T-helper 2 cell treated with Interferon-gamma antibody and Interleukin-4, amounts not matched to agents 5 μg/mL and 100 μg/mL, for 36 hours (primary cell): ENCODE measurements at regions not wholly inside any gene's neighbourhood (a gene's known extent, or its start where the extent isn't known, plus 50 kb on each side); places are given as distances from the start of the nearest gene placed in this dataset.

Source experiments
- DNase-seq: peaks from one replicate; pipeline ENCODE4 v3.0.0; 2021; ENCODE audit warnings: low spot score
- H3K27ac Mint-ChIP-seq: one replicate; pipeline ENCODE4 v1.8.0; 2021; ENCODE audit warnings: mild to moderate bottlenecking, mixed read lengths
- H3K27me3 Mint-ChIP-seq: one replicate; pipeline ENCODE4 v1.8.0; 2021; ENCODE audit warnings: low read depth, mixed read lengths
- H3K36me3 Mint-ChIP-seq: one replicate; pipeline ENCODE4 v1.8.0; 2021; ENCODE audit warnings: low read depth, mixed read lengths
- H3K4me1 Mint-ChIP-seq: one replicate; pipeline ENCODE4 v1.8.0; 2021; ENCODE audit warnings: low read depth, mixed read lengths
- H3K4me3 Mint-ChIP-seq: one replicate; pipeline ENCODE4 v1.8.0; 2022; ENCODE audit warnings: mild to moderate bottlenecking, moderate library complexity, mixed read lengths
- H3K9me3 Mint-ChIP-seq: one replicate; pipeline ENCODE4 v1.8.0; 2021; ENCODE audit warnings: mixed read lengths

DNA sequence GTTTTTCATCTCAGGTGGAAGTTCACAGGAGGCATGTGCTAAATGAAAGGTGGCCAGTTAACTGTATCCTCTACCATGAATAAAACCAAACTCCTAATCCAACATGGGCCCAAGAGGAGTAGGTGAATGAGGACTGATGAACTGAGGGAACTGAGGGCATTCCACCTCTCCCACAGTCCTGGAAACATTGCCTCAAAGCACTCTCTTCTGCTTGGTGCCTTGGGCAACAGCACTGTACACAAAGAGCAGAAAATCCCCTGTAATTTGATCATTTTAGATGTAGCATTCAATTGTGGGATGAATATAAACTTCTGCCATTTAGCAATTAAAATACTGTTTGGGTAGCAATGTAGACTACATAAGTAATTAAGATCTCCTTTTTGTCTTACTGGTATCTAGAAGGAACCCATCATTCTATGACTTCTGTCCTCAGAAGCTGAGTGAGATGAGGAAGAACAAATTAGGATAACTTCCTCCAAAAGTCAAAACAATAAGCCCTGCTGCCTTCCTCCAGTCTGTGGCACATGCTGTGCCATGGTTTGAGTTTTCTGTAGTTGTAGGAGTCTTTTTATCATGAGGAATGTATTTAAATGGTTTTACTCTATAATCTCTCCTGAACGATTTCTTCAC is 86.7 kb upstream of the ZEB2 start:
- Mint-ChIP-seq H3K27ac (no peak overlapping the region), H3K36me3 (no peaks in the 10 kb centered on the region), H3K4me3 (no peak overlapping the region), H3K27me3 (peaks cover 20% of the 10 kb centered on the region), H3K9me3 (no peaks in the 10 kb centered on the region), H3K4me1 (no peaks in the 10 kb centered on the region)
- DNase-seq: no peak

DNA sequence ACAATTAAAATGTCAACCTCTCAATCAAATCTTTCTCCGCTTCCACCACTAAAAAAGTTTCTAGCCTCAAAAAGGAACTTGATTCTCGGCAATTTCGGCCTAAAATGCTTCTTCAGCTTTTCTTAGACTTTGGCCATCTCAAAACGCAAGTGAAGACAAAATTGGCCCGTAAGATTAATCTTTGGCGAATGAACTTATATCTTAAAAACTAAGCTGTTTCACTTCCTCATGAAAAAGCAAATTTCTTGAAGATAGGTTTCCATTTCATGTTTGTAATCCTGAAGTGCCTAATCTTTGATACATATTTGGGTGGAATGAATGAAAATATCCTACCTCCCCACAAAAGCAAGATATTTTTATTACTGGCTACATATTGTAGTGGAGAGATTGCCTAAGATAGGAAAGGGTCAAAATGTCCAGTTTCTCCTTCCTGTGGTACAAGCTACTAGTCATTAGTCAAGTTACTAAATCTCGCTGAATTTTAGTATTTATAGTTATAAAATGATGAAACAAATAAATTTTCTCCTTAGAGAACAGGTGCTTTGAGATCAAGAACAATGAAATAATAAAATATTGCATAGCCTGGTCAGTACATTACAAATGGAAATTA is 85.4 kb upstream of the ZEB2 start:
- peaks cover 20% of the 10 kb centered on the region for H3K27me3 Mint-ChIP-seq

DNA sequence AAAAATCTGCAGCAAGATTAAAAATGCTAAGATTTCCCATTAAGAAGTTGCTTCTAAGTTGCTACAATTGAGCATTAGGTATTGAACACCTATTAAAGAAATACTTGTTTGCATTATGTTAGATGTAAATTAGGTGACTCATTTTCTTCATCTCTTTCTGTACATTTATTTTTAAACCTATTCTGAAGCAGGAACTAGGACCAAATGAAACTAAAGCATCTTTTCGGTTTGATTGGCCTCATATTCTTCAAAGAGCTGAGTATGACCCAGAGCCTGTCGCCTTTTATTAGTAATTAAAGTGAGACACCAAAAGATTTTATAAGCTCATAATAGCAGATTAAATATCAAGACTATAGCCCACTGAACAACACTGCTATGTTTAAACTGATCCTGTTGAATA is 83.4 kb upstream of the ZEB2 start:
- Mint-ChIP-seq H3K9me3 (no peaks in the 10 kb centered on the region), H3K4me3 (no peak overlapping the region), H3K4me1 (no peaks in the 10 kb centered on the region), H3K27ac (no peak overlapping the region), H3K36me3 (no peaks in the 10 kb centered on the region), H3K27me3 (peaks cover 24% of the 10 kb centered on the region)
- no peak for DNase-seq

More for the DNA sequence above, 85.4 kb upstream of the ZEB2 start:
- H3K4me1 Mint-ChIP-seq: no peaks in the 10 kb centered on the region
- no peak overlapping the region for H3K4me3 Mint-ChIP-seq
- no peak overlapping the region for H3K27ac Mint-ChIP-seq
- no peaks in the 10 kb centered on the region for H3K36me3 Mint-ChIP-seq
- H3K9me3 Mint-ChIP-seq: no peaks in the 10 kb centered on the region
- DNase-seq: no peak

DNA sequence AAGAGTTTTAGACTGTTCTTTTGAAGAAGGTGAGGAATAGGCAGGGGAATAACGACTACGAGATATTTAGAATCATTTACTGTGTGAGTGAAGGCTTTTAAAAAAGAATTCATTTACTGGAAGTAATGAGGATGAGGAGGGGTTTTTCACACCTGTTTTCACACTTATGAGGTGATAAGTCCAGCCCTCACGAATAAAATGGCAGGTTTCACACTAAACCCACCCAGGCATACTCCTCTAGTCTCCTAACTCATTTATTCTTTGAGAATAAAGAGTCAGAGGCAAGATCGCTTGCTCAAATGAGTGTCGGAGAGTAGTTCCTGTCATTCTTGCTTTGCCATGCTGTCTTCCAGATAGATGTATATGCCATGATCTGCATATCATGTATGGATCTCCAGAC is 79.0 kb upstream of the ZEB2 start:
- H3K4me3 Mint-ChIP-seq: no peak overlapping the region
- peaks cover 43% of the 10 kb centered on the region for H3K27me3 Mint-ChIP-seq
- no peaks in the 10 kb centered on the region for H3K36me3 Mint-ChIP-seq
- no peak for DNase-seq
- no peaks in the 10 kb centered on the region for H3K9me3 Mint-ChIP-seq
- peaks cover 3% of the 10 kb centered on the region for H3K4me1 Mint-ChIP-seq
- H3K27ac Mint-ChIP-seq: no peak overlapping the region

DNA sequence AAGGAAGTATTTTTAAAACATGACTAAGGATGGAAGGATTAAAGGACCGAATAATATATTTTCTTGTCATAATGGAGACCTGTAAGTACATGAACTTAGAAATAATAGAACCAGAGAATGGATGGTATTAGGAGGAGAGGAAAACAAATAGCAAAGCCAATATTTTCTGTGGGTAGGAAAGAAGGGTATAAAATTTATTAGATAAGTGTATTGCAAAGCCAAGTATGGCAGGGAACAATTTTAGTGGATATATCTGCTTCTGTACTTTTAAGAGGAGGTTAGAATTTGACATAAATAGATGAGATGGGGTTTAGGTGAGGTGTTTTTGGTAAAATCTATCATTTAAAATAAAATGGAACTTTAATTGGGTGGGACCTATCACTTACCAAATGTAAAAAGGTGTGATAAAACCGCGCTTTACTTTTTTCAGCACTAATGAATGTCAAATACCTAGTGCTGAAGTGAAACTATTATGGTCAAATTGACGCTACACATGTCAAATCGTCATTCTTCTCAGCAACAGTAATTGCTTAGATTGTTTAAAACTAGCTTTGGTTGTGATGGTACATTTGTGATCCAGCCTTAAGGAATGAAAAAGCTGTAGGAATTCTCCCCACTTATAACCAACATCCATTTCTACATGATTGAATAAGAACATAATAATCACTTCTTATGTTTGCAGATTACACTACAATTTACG is 78.1 kb upstream of the ZEB2 start:
- no peak overlapping the region for H3K4me3 Mint-ChIP-seq
- no peaks in the 10 kb centered on the region for H3K36me3 Mint-ChIP-seq
- peaks cover 43% of the 10 kb centered on the region for H3K27me3 Mint-ChIP-seq
- DNase-seq: no peak
- H3K4me1 Mint-ChIP-seq: peaks cover 3% of the 10 kb centered on the region
- H3K9me3 Mint-ChIP-seq: no peaks in the 10 kb centered on the region
- no peak overlapping the region for H3K27ac Mint-ChIP-seq

DNA sequence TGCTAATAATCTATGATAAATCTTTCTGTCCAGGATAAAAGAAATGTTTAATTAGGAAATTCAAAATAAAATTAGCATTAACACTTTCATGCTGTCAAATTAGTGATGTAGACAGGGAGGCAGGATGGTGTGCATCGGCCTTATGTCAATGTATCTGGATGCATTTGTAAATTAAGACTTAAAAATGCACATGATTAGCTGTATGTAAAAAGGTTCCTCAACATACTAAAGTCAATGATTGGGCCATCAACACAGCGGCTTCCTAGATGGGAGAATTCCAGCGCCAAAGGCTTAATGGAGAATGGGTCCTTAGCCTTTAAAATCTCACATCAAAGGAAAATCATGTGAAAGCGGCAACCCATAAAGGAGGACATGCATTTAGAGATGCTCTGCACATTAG is 77.5 kb upstream of the ZEB2 start:
- H3K4me3 Mint-ChIP-seq: no peak overlapping the region
- no peaks in the 10 kb centered on the region for H3K9me3 Mint-ChIP-seq
- peaks cover 44% of the 10 kb centered on the region for H3K27me3 Mint-ChIP-seq
- H3K4me1 Mint-ChIP-seq: peaks cover 3% of the 10 kb centered on the region
- no peak overlapping the region for H3K27ac Mint-ChIP-seq
- no peak for DNase-seq
- H3K36me3 Mint-ChIP-seq: no peaks in the 10 kb centered on the region

DNA sequence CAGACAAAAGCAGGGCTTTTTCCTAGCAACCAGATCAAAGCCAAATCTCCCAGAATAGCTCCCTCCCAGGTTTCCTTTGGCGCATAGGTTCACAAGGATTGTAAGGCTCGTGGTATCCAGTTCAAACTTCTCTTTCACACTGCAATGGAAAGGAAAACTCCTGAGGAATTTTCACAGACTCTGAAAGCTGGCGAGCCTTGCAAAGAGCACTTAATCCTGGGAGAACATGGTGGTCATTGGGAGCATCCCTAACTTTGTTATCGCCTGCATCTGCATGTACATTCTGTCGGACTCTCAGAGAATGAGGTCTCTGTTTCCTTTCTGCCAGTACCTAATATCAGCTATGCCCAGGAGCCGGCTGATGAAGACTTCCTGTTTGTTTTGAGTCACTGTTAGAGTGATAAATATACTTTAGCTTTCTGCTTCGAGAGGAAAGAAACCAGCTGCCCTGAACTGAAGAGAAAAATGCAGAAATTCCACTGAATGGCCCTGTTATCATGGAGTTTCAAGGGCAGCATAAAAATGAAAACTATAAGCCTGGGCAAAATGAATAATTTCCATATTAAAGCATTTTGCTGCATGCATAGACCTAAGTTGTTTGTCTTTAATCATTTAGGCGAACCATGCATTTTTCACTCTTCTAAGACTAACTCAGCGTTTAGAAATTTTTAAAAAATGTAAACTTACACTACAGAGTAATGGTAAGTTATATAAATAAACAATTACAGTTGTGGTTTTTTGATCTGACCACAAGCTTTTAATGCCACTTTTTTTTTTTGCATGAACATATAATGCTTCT is 76.4 kb upstream of the ZEB2 start:
- Mint-ChIP-seq H3K4me3 (no peak overlapping the region), H3K9me3 (no peaks in the 10 kb centered on the region), H3K36me3 (no peaks in the 10 kb centered on the region), H3K27ac (no peak overlapping the region), H3K27me3 (peaks cover 54% of the 10 kb centered on the region), H3K4me1 (peaks cover 3% of the 10 kb centered on the region)
- no peak for DNase-seq

DNA sequence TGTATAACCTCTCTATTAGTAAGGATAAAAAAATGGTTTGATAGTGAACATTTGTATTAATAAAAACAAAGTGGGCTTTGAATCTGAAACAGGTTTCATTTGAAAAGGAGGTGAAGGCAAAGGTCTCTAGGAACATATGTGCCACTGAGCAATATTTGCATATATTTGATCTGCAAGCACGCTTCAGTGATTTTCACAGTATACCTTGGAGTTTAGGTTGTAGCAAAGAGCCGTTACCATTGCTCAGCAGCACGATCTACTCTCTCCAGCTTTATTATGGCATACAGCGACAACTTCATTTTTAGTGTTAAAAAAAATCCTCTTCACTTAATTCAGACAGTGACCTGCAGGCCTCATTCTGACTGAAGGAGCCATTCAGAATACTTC is 75.8 kb upstream of the ZEB2 start:
- Mint-ChIP-seq H3K4me1 (peaks cover 3% of the 10 kb centered on the region), H3K36me3 (no peaks in the 10 kb centered on the region), H3K27me3 (peaks cover 54% of the 10 kb centered on the region), H3K4me3 (no peak overlapping the region), H3K9me3 (no peaks in the 10 kb centered on the region), H3K27ac (no peak overlapping the region)
- no peak for DNase-seq

DNA sequence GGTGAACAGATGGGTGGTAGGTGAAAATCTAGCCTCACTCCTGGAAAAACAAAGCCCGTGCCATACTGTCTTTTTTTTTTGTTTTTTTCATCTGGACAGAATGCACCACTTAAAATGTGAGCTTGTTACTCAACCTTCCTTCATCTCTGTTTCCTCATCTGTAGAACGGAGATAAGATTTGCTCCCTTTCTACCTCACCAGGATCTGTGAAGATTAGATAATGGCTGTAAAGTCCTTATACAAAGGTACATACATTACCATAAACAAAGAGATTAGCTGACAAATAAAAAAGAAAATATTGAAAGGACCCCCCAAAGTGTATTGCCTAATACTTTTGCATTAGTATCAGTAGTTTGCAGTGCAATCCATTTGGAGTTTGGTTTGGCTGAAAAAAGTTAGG is 75.4 kb upstream of the ZEB2 start:
- Mint-ChIP-seq H3K4me3 (no peak overlapping the region), H3K36me3 (no peaks in the 10 kb centered on the region), H3K9me3 (no peaks in the 10 kb centered on the region), H3K27me3 (peaks cover 54% of the 10 kb centered on the region), H3K27ac (no peak overlapping the region), H3K4me1 (peaks cover 3% of the 10 kb centered on the region)
- DNase-seq: no peak

DNA sequence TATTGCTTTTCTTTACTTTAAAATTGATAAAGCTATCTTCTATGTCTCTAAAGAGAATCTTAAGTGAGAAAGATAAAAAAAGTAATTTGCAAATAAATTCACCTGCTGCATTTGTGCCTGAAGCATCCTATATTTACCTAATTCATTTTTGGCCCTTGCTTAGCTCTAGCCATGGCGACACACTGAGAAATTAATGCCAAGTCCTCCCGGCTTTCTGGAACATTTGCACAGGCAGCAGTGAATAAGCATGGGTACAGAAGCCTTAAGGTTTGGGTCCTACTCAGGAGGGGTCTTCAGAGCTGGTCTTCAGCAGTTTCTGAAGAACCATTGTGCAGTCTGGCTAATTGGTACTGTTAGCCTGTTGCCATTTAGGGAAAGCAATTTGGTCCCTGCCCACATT is 73.9 kb upstream of the ZEB2 start:
- peaks cover 49% of the 10 kb centered on the region for H3K27me3 Mint-ChIP-seq
- no peak for DNase-seq
- H3K36me3 Mint-ChIP-seq: no peaks in the 10 kb centered on the region
- H3K27ac Mint-ChIP-seq: no peak overlapping the region
- no peaks in the 10 kb centered on the region for H3K9me3 Mint-ChIP-seq
- peaks cover 3% of the 10 kb centered on the region for H3K4me1 Mint-ChIP-seq
- H3K4me3 Mint-ChIP-seq: no peak overlapping the region

DNA sequence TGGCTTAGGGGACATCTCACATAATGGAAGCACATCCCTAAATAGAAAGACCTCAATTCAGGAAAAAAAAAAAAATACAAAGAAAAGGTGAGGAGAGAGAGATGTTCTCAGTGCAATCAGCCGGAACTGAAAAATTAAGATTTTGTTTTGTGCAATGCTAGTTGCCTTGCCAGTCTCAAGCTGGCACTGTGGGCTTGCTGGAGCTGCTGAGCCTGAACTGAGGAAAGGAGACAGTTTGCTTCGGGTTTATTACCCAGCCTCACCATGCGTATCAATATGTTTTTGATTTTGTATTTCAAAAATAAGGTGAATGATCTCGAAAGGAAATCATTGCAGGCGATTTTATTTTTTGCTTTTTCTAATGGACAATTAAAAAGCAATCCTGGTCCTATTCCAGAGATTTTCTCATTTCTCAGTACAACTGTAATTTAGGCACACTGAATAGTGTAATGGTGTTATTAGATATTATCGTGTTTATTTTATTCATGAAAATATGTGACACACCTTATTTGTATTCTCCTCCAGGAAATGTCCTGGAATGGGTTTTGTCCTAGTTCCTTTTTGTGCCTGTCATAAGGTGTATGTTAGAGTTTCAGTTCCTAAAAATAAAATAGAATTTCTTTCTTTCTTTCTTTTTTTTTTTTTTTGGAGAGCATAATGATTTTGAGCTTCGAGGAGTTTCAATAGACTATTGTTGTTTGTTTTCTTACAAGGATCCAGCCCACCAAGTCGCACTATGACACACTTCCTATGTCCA is 72.8 kb upstream of the ZEB2 start:
- Mint-ChIP-seq H3K4me1 (peaks cover 4% of the 10 kb centered on the region), H3K36me3 (no peaks in the 10 kb centered on the region), H3K27me3 (peaks cover 42% of the 10 kb centered on the region), H3K9me3 (no peaks in the 10 kb centered on the region), H3K27ac (no peak overlapping the region), H3K4me3 (no peak overlapping the region)
- DNase-seq: no peak

DNA sequence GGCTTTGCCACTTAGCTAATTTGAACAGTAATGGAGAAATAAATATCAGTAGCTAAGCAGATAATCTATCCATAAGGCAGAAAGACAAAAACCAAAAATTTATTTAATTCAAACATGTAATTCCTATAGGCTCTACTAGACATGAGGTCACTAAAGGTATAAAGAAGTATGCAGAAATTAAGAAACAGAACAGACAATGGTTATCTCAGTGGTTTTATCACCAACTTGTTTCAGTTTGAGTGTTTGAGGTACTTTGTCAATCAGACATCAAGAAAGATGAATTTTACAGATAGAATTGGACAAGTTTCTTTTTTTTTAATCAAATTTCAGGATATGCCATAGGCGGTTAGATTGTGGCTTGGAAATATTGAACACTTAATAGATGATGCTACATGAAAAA is 67.4 kb upstream of the ZEB2 start:
- H3K36me3 Mint-ChIP-seq: no peaks in the 10 kb centered on the region
- no peaks in the 10 kb centered on the region for H3K9me3 Mint-ChIP-seq
- H3K4me3 Mint-ChIP-seq: no peak overlapping the region
- peaks cover 9% of the 10 kb centered on the region for H3K4me1 Mint-ChIP-seq
- H3K27me3 Mint-ChIP-seq: peaks cover 37% of the 10 kb centered on the region
- DNase-seq: no peak
- no peak overlapping the region for H3K27ac Mint-ChIP-seq

DNA sequence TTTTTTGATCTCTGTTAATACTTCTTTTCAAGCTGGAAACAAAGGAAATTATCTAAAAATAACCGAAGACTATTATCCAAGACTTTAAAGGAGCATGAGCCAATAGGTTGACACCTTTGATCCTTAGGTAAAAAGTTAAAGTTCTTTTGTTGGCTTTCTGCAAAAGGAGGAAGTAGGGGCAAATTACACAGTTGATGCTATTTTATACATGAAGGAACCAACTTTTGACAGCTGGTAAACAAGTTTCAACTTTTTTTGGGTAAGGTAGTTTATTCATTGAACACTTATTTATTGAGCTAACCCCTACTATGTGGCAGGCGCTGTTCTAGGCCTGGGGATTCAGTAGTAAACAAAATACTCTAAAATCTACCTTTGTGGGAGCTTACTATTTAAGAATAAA is 66.6 kb upstream of the ZEB2 start:
- Mint-ChIP-seq H3K36me3 (no peaks in the 10 kb centered on the region), H3K27me3 (peaks cover 32% of the 10 kb centered on the region), H3K9me3 (no peaks in the 10 kb centered on the region), H3K27ac (no peak overlapping the region), H3K4me1 (peaks cover 10% of the 10 kb centered on the region), H3K4me3 (no peak overlapping the region)
- DNase-seq: no peak
